Thoracic aorta (tissue), 2 donors: ENCODE measurements at regions not wholly inside any gene's neighbourhood (a gene's known extent, or its start where the extent isn't known, plus 50 kb on each side); places are given as distances from the start of the nearest gene placed in this dataset.
"Not testable (repeated sequence)": the region's sequence is repeated elsewhere in the genome, so short reads cannot be mapped to it uniquely, and the experiment has no call there.

ENCODE experiments used
- ATAC-seq: fragments of 150-250 bp; one replicate; pipeline ENCODE4 v1.8.0; 2017; ENCODE audit warnings: low read depth; ENCODE audit not compliant: insufficient number of reproducible peaks, low FRiP score
- DNase-seq: peaks from one replicate; pipeline ENCODE4 v3.0.0-alpha.2; 2020; ENCODE audit warnings: low spot score
- H3K27ac ChIP-seq, 2 donors: fragments of 200-600 bp; sonication (generic); 1 replicate in 1 of 2; 2 replicates in 1 of 2; pipeline ENCODE4 v1.5.1; 2016; ENCODE audit warnings: mild to moderate bottlenecking in 2 of 2, moderate library complexity in 2 of 2
- H3K27me3 ChIP-seq: fragments of 200-600 bp; sonication (generic); replicated peaks from 2 replicates; pipeline ENCODE4 v1.6.0; 2016; ENCODE audit warnings: mild to moderate bottlenecking; ENCODE audit not compliant: insufficient read depth
- H3K36me3 ChIP-seq: fragments of 200-600 bp; sonication (generic); one replicate; pipeline ENCODE4 v1.5.1; 2016
- H3K4me1 ChIP-seq, 2 donors: fragments of 200-600 bp; sonication (generic); 1 replicate in 1 of 2; 2 replicates in 1 of 2; pipeline versions ENCODE4 v1.5.1 to v1.6.0; 2016; ENCODE audit warnings: low read depth in 2 of 2, mild to moderate bottlenecking in 1 of 2; ENCODE audit not compliant: control insufficient read depth in 1 of 2
- H3K4me3 ChIP-seq: fragments of 200-600 bp; sonication (generic); 2 replicates; pipeline ENCODE4 v1.5.1; 2016; ENCODE audit warnings: mild to moderate bottlenecking
- H3K9me3 ChIP-seq: fragments of 200-600 bp; sonication (generic); 2 replicates; pipeline ENCODE4 v1.5.1; 2016
- CTCF ChIP-seq: fragments of 200-600 bp; sonication (generic); IDR thresholded peaks from one replicate; pipeline ENCODE4 v1.5.1; 2019; ENCODE audit warnings: antibody characterized with exemption

DNA sequence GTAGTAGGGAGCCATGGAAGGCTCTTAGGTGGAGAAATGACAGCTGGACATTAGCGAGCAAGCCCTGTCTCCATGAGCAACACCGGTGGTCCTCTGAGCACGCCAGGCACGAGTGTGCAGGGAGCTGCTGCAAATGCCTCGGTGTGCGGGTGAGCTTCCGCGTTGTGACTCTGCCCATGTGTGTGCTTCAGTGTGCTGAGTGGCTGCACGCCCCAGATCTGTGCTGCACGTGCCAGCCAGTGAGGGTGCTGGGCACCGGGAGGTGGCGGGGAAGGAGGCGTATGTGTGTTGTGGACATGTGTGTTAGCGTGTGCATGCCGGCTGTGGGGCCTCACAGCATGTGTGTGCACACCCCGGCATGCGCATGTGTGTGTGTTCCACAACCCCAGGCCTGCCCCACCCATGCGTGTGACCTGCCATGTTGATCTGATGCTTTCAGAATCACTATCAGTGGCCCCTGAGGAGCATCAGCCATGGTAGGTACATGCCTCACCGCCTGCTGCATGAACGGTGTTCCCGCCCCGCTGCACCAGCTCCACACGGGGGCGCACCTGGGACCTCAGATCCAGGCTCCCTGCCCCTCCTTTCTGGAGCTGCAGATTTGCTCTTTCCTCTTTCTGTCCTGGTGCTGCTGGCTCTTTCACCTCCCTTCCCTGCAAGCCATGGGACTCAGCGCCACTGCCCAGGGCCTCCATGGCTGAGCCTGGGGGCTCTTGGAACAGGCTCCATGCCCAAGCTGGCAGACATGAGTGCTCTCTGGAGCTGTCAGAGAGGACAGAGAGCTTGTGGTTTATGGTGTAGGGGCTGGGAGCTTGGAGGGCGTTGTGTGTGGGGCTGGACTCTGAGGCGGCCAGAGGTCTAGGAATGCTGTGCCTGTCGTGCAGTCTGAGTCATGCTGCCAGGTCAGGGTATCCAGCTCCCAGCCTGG lies 169.4 kb downstream of the TBC1D2B start:
- Histone ChIP-seq H3K27me3 (no peaks in the 10 kb centered on the region), H3K9me3 (no peaks in the 10 kb centered on the region), H3K4me1 (peaks cover 0 to 5% of the 10 kb centered on the region in 2 donors), H3K36me3 (no peaks in the 10 kb centered on the region), H3K27ac (no peak overlapping the region), H3K4me3 (no peak overlapping the region)
- no peak for TF ChIP-seq CTCF
- DNase-seq (no peak), ATAC-seq (no peak)

DNA sequence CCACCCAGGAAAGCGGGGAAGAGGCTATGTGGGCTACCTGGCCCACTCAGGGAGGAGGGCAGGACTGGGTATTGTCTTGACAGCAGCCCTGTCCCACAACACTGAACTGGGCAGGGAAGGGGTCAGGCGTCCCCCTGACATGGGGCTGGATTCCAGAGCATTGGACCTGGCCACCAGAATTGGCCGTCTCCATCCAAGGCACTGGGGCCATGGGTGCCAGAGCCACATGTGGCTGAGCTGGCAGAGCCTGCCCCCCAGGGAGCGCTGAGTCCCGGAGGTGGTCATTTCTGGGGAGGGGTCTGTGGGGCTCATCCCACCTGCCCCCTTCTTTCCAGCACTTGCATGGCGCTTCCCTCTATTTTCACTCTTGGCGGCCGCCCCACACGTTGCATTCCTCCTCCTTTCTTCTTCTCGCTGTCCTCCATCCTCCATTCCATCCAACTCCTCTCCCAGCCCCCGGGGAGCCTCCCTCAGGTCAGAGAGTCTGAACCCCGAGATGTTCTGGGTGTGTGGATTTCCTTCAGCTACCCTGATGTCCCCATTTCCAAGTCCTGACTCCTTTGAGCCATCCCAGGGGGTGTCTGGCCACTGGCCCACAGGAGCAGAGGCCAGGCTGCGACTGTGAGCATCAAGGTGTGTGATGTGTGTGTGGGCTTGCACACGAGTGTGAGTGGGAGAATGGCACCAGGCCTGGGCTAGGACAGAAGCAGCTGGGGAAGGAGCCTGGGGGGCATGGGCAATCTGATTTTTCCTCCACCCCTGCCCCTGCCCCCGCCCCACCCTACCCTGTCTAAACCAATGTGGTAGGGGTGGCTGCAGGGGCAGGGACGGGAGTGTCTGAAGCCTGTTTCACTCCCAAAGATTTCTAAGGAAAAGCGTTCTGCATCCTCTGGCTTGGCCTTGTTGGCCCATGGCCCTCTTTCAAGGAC lies 171.2 kb downstream of the TBC1D2B start:
- not testable (repeated sequence) for H3K36me3 ChIP-seq, H3K4me1 ChIP-seq, ATAC-seq, DNase-seq, H3K4me3 ChIP-seq, H3K9me3 ChIP-seq, H3K27me3 ChIP-seq, H3K27ac ChIP-seq

GRCh38 chr15:77905301-77905920 lies 172.1 kb downstream of the TBC1D2B start:
- no peaks in the 10 kb centered on the region for H3K9me3 ChIP-seq
- no peaks in the 10 kb centered on the region for H3K36me3 ChIP-seq
- H3K4me3 ChIP-seq, result no peak overlapping the region
- no peak for DNase-seq
- H3K27ac ChIP-seq, result no peak overlapping the region
- peaks cover 0 to 5% of the 10 kb centered on the region in 2 donors for H3K4me1 ChIP-seq
- TF ChIP-seq CTCF, result no peak
- H3K27me3 ChIP-seq, result no peaks in the 10 kb centered on the region
- ATAC-seq, result no peak

DNA sequence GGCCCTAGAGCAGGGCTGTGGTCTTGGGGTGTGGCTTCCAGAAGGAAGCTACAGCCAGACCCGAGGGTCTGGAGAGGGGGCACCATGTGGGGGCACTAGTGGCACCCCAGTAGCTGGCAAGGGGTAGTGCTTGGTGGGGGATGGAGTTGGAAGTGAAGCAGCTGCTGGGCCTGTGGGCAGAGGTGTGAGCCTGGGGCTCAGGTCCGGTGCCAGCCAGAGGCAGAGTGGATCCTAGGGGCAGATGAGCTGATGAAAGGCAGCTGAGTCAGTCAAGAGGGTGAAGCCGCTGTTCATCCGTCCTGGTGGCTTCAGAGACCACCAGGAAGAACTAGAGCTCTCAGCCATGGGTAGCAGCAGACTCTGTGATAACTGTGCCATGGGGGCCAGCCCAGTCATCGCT lies 172.6 kb downstream of the TBC1D2B start:
- ATAC-seq (no peak), DNase-seq (no peak)
- peaks cover 0 to 5% of the 10 kb centered on the region in 2 donors for H3K4me1 ChIP-seq

GRCh38 chr15:77904436-77904821 lies 173.1 kb downstream of the TBC1D2B start:
- Histone ChIP-seq H3K27ac (no peak overlapping the region), H3K36me3 (no peaks in the 10 kb centered on the region), H3K27me3 (no peaks in the 10 kb centered on the region), H3K9me3 (no peaks in the 10 kb centered on the region), H3K4me1 (peaks cover 0 to 5% of the 10 kb centered on the region in 2 donors), H3K4me3 (no peak overlapping the region)
- no peak for TF ChIP-seq CTCF
- DNase-seq, result no peak
- ATAC-seq, result no peak

More for the DNA sequence above, 172.6 kb downstream of the TBC1D2B start:
- Histone ChIP-seq H3K27ac (no peak overlapping the region), H3K9me3 (no peaks in the 10 kb centered on the region), H3K36me3 (no peaks in the 10 kb centered on the region), H3K27me3 (no peaks in the 10 kb centered on the region), H3K4me3 (no peak overlapping the region)
- no peak for TF ChIP-seq CTCF

GRCh38 chr15:77903761-77904435 lies 173.6 kb downstream of the TBC1D2B start:
- DNase-seq, H3K27ac ChIP-seq, H3K36me3 ChIP-seq, H3K4me3 ChIP-seq, H3K4me1 ChIP-seq, H3K27me3 ChIP-seq, ATAC-seq, H3K9me3 ChIP-seq: not testable (repeated sequence)
